MM.1S (cell line): ENCODE measurements at regions not wholly inside any gene's neighbourhood (a gene's known extent, or its start where the extent isn't known, plus 50 kb on each side); places are given as distances from the start of the nearest gene placed in this dataset.

Experiments
- DNase-seq: peaks from one replicate; pipeline ENCODE4 v3.0.0-alpha.2; 2015
- H2AFZ ChIP-seq: fragments of 300-600 bp; sonication (generic); 2 replicates; pipeline ENCODE4 v1.6.0; 2016; ENCODE audit warnings: antibody characterized with exemption, low read length
- H3F3A ChIP-seq: fragments of 300-600 bp; sonication (generic); 2 replicates; pipeline ENCODE4 v1.6.1; 2016; ENCODE audit warnings: mild to moderate bottlenecking, antibody characterized with exemption, low read length, moderate library complexity, mixed read lengths; ENCODE audit not compliant: insufficient read depth
- H3K27ac ChIP-seq: fragments of 300-600 bp; sonication (generic); 2 replicates; pipeline ENCODE4 v1.5.1; 2016; ENCODE audit warnings: mild to moderate bottlenecking, low read length
- H3K27me3 ChIP-seq: fragments of 300-600 bp; sonication (generic); replicated peaks from 2 replicates; pipeline ENCODE4 v1.6.0; 2016; ENCODE audit warnings: low read length; ENCODE audit not compliant: insufficient read depth
- H3K36me3 ChIP-seq: fragments of 300-600 bp; sonication (generic); replicated peaks from 2 replicates; pipeline ENCODE4 v1.6.1; 2016; ENCODE audit warnings: mild to moderate bottlenecking, low read length, mixed read lengths; ENCODE audit not compliant: insufficient read depth
- H3K4me1 ChIP-seq: fragments of 300-600 bp; sonication (generic); 2 replicates; pipeline ENCODE4 v1.6.1; 2016; ENCODE audit warnings: low read length, mixed read lengths
- H3K4me2 ChIP-seq: fragments of 300-600 bp; sonication (generic); 2 replicates; pipeline ENCODE4 v1.6.0; 2016; ENCODE audit warnings: low read depth, low read length
- H3K4me3 ChIP-seq: fragments of 300-600 bp; sonication (generic); 2 replicates; pipeline ENCODE4 v1.5.1; 2016; ENCODE audit warnings: low read length, mixed read lengths
- H3K79me2 ChIP-seq: fragments of 300-600 bp; sonication (generic); 2 replicates; pipeline ENCODE4 v1.6.1; 2016; ENCODE audit warnings: mixed run types, low read length, mixed read lengths
- H3K9ac ChIP-seq: fragments of 300-600 bp; sonication (generic); 2 replicates; pipeline ENCODE4 v1.6.1; 2016; ENCODE audit warnings: low read length, mixed read lengths
- H3K9me2 ChIP-seq: fragments of 300-600 bp; sonication (generic); replicated peaks from 2 replicates; pipeline ENCODE4 v1.6.1; 2016; ENCODE audit warnings: mild to moderate bottlenecking, low read length, mixed read lengths; ENCODE audit not compliant: insufficient read depth
- H3K9me3 ChIP-seq: fragments of 300-600 bp; sonication (generic); replicated peaks from 2 replicates; pipeline ENCODE4 v1.6.1; 2016; ENCODE audit warnings: mild to moderate bottlenecking, low read length, mixed read lengths; ENCODE audit not compliant: insufficient read depth
- H4K20me1 ChIP-seq: fragments of 300-600 bp; sonication (generic); 2 replicates; pipeline ENCODE4 v1.6.1; 2016; ENCODE audit warnings: mild to moderate bottlenecking, low read length, moderate library complexity, mixed read lengths; ENCODE audit not compliant: insufficient read depth
- EZH2 ChIP-seq: fragments of 300-600 bp; sonication (generic); optimal IDR thresholded peaks from 2 replicates; pipeline ENCODE3; 2017; ENCODE audit warnings: low read depth, mild to moderate bottlenecking, antibody characterized with exemption, low read length, mixed read lengths
- EZH2phosphoT487 ChIP-seq: fragments of 300-600 bp; sonication (generic); IDR thresholded peaks from 2 replicates; pipeline ENCODE4 v1.6.1; 2018; ENCODE audit warnings: antibody characterized with exemption, low read length
- TF ChIP-seq, protein P1 (sequence below): fragments of 300-600 bp; sonication (generic); IDR thresholded peaks from 2 replicates; pipeline ENCODE4 v1.5.1; 2016; ENCODE audit warnings: antibody characterized with exemption, low read length, mixed read lengths

DNA sequence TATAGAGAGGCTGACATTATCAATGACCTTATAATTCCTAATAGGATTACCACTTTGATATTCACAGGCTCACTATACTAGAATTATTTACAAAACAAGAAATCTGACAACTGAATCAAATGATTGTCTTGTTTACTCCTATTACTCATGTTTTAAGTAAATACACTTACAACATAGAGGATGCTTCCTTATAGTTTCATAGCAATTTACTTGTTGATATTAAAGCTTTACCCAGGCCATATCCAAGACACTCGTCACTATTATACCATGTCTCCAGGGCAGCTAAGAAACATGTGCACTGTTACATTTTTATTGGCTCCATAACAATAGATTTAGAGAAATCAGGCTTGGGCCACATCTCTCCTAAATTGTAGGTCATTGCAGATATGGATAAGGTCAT lies 276.9 kb downstream of the HGF start:
- H3K4me3 ChIP-seq: no peak overlapping the region
- H4K20me1 ChIP-seq: no peaks in the 10 kb centered on the region
- H3K9me2 ChIP-seq: no peaks in the 10 kb centered on the region
- TF ChIP-seq EZH2 (no peak), EZH2phosphoT487 (no peak)
- TF ChIP-seq, protein P1, sequence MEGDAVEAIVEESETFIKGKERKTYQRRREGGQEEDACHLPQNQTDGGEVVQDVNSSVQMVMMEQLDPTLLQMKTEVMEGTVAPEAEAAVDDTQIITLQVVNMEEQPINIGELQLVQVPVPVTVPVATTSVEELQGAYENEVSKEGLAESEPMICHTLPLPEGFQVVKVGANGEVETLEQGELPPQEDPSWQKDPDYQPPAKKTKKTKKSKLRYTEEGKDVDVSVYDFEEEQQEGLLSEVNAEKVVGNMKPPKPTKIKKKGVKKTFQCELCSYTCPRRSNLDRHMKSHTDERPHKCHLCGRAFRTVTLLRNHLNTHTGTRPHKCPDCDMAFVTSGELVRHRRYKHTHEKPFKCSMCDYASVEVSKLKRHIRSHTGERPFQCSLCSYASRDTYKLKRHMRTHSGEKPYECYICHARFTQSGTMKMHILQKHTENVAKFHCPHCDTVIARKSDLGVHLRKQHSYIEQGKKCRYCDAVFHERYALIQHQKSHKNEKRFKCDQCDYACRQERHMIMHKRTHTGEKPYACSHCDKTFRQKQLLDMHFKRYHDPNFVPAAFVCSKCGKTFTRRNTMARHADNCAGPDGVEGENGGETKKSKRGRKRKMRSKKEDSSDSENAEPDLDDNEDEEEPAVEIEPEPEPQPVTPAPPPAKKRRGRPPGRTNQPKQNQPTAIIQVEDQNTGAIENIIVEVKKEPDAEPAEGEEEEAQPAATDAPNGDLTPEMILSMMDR: no peak
- no peaks in the 10 kb centered on the region for H3K4me1 ChIP-seq
- H3K79me2 ChIP-seq: no peaks in the 10 kb centered on the region
- H3K4me2 ChIP-seq: no peak overlapping the region
- no peaks in the 10 kb centered on the region for H3K9me3 ChIP-seq
- H2AFZ ChIP-seq: no peak overlapping the region
- no peaks in the 10 kb centered on the region for H3K27me3 ChIP-seq
- H3K9ac ChIP-seq: no peak overlapping the region
- H3K36me3 ChIP-seq: no peaks in the 10 kb centered on the region
- no peak for DNase-seq
- no peak overlapping the region for H3K27ac ChIP-seq
- no peaks in the 10 kb centered on the region for H3F3A ChIP-seq

GRCh38 chr7:81492240-81492639 lies 277.6 kb downstream of the HGF start:
- H3K9me3 ChIP-seq: no peaks in the 10 kb centered on the region
- no peak overlapping the region for H3K4me2 ChIP-seq
- H3K4me3 ChIP-seq: no peak overlapping the region

DNA sequence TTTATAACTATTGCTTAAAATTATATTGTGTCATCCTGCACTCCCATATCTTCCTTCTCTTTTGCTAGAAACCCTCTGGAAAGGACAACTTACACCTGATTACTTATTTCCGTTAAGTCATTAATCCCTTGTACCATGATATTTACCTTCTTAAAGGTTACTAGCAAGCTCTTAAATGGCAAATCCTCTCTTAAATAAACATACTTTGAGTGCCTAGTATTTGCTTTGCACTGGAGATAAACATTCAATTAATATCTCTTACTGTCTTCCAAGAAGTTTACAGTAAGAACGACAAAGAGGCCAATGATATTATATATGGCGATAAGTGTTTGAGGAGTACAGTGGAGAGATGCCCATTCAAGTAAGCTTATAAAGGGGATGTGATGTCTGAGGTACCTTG lies 278.3 kb downstream of the HGF start:
- H3K4me2 ChIP-seq: no peak overlapping the region
- H3K36me3 ChIP-seq: no peaks in the 10 kb centered on the region
- H3K27ac ChIP-seq: no peak overlapping the region
- no peaks in the 10 kb centered on the region for H3K79me2 ChIP-seq
- no peaks in the 10 kb centered on the region for H3K4me1 ChIP-seq
- no peaks in the 10 kb centered on the region for H4K20me1 ChIP-seq
- TF ChIP-seq EZH2 (no peak), EZH2phosphoT487 (no peak)
- TF ChIP-seq, protein P1: no peak
- H3K9me2 ChIP-seq: no peaks in the 10 kb centered on the region
- H2AFZ ChIP-seq: no peak overlapping the region
- H3K9ac ChIP-seq: no peak overlapping the region
- no peak for DNase-seq
- no peaks in the 10 kb centered on the region for H3K9me3 ChIP-seq
- no peaks in the 10 kb centered on the region for H3F3A ChIP-seq
- H3K27me3 ChIP-seq: no peaks in the 10 kb centered on the region
- H3K4me3 ChIP-seq: no peak overlapping the region

More at GRCh38 chr7:81492240-81492639, 277.6 kb downstream of the HGF start:
- DNase-seq: no peak
- H4K20me1 ChIP-seq: no peaks in the 10 kb centered on the region
- no peaks in the 10 kb centered on the region for H3K79me2 ChIP-seq
- TF ChIP-seq EZH2phosphoT487 (no peak), EZH2 (no peak)
- TF ChIP-seq, protein P1: no peak
- H3K36me3 ChIP-seq: no peaks in the 10 kb centered on the region
- no peaks in the 10 kb centered on the region for H3K4me1 ChIP-seq
- no peak overlapping the region for H2AFZ ChIP-seq
- no peaks in the 10 kb centered on the region for H3K9me2 ChIP-seq
- no peaks in the 10 kb centered on the region for H3F3A ChIP-seq
- H3K9ac ChIP-seq: no peak overlapping the region
- no peaks in the 10 kb centered on the region for H3K27me3 ChIP-seq
- H3K27ac ChIP-seq: no peak overlapping the region
